Activated CD4-positive, alpha-beta T cell treated with anti-CD3 and anti-CD28 coated beads, Interleukin-2, amount 10 ng/mL, durations not matched to agents 7 days and 5 days (primary cell): ENCODE measurements at regions not wholly inside any gene's neighbourhood (a gene's known extent, or its start where the extent isn't known, plus 50 kb on each side); places are given as distances from the start of the nearest gene placed in this dataset.
A peak's percentile ranks its signal among the peaks of the same experiment; 100 is the strongest.

Experiments
- CTCF ChIA-PET: fragments of 350-600 bp; sonication (Branson Sonifier 250); formaldehyde crosslinking; loops from one replicate; lab custom pipeline; 2021; ENCODE audit warnings: antibody characterized with exemption; lab: Charles Lee
- POLR2A ChIA-PET: fragments of 350-600 bp; sonication (Branson Sonifier 250); formaldehyde crosslinking; loops from one replicate; lab custom pipeline; 2021; ENCODE audit warnings: antibody characterized with exemption; lab: Charles Lee
- DNase-seq: peaks from one replicate; pipeline ENCODE4 v3.0.0-alpha.2; 2020
- H3K27ac Mint-ChIP-seq: one replicate; pipeline ENCODE4 v1.8.0; 2021; ENCODE audit warnings: mild to moderate bottlenecking, moderate library complexity, mixed read lengths
- H3K27me3 Mint-ChIP-seq: one replicate; pipeline ENCODE4 v1.8.0; 2021; ENCODE audit warnings: mixed read lengths
- H3K36me3 Mint-ChIP-seq: one replicate; pipeline ENCODE4 v1.8.0; 2021; ENCODE audit warnings: low read depth, mixed read lengths
- H3K4me1 Mint-ChIP-seq: one replicate; pipeline ENCODE4 v1.8.0; 2021; ENCODE audit warnings: mixed read lengths
- H3K4me3 Mint-ChIP-seq: one replicate; pipeline ENCODE4 v1.8.0; 2021; ENCODE audit warnings: mild to moderate bottlenecking, moderate library complexity, mixed read lengths
- H3K9me3 Mint-ChIP-seq: one replicate; pipeline ENCODE4 v1.8.0; 2021; ENCODE audit warnings: mixed read lengths

GRCh38 chr11:71352226-71352625 lies 96.0 kb downstream of the DHCR7 start:
- Mint-ChIP-seq H3K4me3 (no peak overlapping the region), H3K4me1 (no peaks in the 10 kb centered on the region), H3K27me3 (peaks cover 2% of the 10 kb centered on the region), H3K36me3 (no peaks in the 10 kb centered on the region), H3K27ac (no peak overlapping the region), H3K9me3 (no peaks in the 10 kb centered on the region)
- ChIA-PET POLR2A (no interaction called here), CTCF (no interaction called here)
- no peak for DNase-seq

- Mint-ChIP-seq H3K27ac (no peak overlapping the region), H3K9me3 (no peaks in the 10 kb centered on the region), H3K4me1 (no peaks in the 10 kb centered on the region), H3K36me3 (no peaks in the 10 kb centered on the region), H3K27me3 (peaks cover 2% of the 10 kb centered on the region), H3K4me3 (no peak overlapping the region)
- ChIA-PET POLR2A (no interaction called here), CTCF (no interaction called here)
- DNase-seq = no peak
These were observed 97.2 kb upstream of the SHANK2 start for GRCh38 chr11:71349627-71350026.

GRCh38 chr11:71343828-71344400 lies 91.5 kb upstream of the SHANK2 start:
- no peaks in the 10 kb centered on the region for H3K36me3 Mint-ChIP-seq
- ChIA-PET CTCF (no interaction called here), POLR2A (no interaction called here)
- no peaks in the 10 kb centered on the region for H3K9me3 Mint-ChIP-seq
- H3K27me3 Mint-ChIP-seq = peaks cover 2% of the 10 kb centered on the region
- no peaks in the 10 kb centered on the region for H3K4me1 Mint-ChIP-seq
- DNase-seq = no peak
- H3K4me3 Mint-ChIP-seq = no peak overlapping the region
- H3K27ac Mint-ChIP-seq = no peak overlapping the region

GRCh38 chr11:71342951-71343827 lies 90.8 kb upstream of the SHANK2 start:
- H3K36me3 Mint-ChIP-seq = no peaks in the 10 kb centered on the region
- DNase-seq = peak; percentile 8
- H3K27me3 Mint-ChIP-seq = peaks cover 2% of the 10 kb centered on the region
- H3K9me3 Mint-ChIP-seq = no peaks in the 10 kb centered on the region
- ChIA-PET POLR2A (no interaction called here), CTCF (no interaction called here)
- H3K27ac Mint-ChIP-seq = no peak overlapping the region
- no peaks in the 10 kb centered on the region for H3K4me1 Mint-ChIP-seq
- H3K4me3 Mint-ChIP-seq = no peak overlapping the region

- Mint-ChIP-seq H3K4me1 (no peaks in the 10 kb centered on the region), H3K4me3 (no peak overlapping the region), H3K9me3 (no peaks in the 10 kb centered on the region), H3K27ac (no peak overlapping the region), H3K27me3 (no peaks in the 10 kb centered on the region), H3K36me3 (no peaks in the 10 kb centered on the region)
- DNase-seq = no peak
- ChIA-PET CTCF (no interaction called here), POLR2A (no interaction called here)
These were observed 89.7 kb upstream of the SHANK2 start for GRCh38 chr11:71342116-71342515.

- POLR2A ChIA-PET = no interaction called here
- Mint-ChIP-seq H3K27me3 (no peaks in the 10 kb centered on the region), H3K27ac (no peak overlapping the region), H3K36me3 (no peaks in the 10 kb centered on the region), H3K4me1 (no peaks in the 10 kb centered on the region), H3K4me3 (no peak overlapping the region), H3K9me3 (no peaks in the 10 kb centered on the region)
- CTCF ChIA-PET = no interaction called here
- no peak for DNase-seq
These were observed 89.2 kb upstream of the SHANK2 start for GRCh38 chr11:71341596-71341995.

- H3K4me1 Mint-ChIP-seq = no peaks in the 10 kb centered on the region
- no peaks in the 10 kb centered on the region for H3K27me3 Mint-ChIP-seq
- ChIA-PET CTCF (no interaction called here), POLR2A (no interaction called here)
- no peak overlapping the region for H3K4me3 Mint-ChIP-seq
- no peak for DNase-seq
- no peak overlapping the region for H3K27ac Mint-ChIP-seq
- H3K36me3 Mint-ChIP-seq = no peaks in the 10 kb centered on the region
- no peaks in the 10 kb centered on the region for H3K9me3 Mint-ChIP-seq
These were observed 88.8 kb upstream of the SHANK2 start for GRCh38 chr11:71341173-71341572.

GRCh38 chr11:71340086-71340606 lies 87.8 kb upstream of the SHANK2 start:
- ChIA-PET CTCF (no interaction called here), POLR2A (no interaction called here)
- no peak for DNase-seq
- H3K4me3 Mint-ChIP-seq = no peak overlapping the region
- no peaks in the 10 kb centered on the region for H3K9me3 Mint-ChIP-seq
- H3K27me3 Mint-ChIP-seq = no peaks in the 10 kb centered on the region
- H3K36me3 Mint-ChIP-seq = no peaks in the 10 kb centered on the region
- no peaks in the 10 kb centered on the region for H3K4me1 Mint-ChIP-seq
- no peak overlapping the region for H3K27ac Mint-ChIP-seq

GRCh38 chr11:71339396-71339881 lies 87.1 kb upstream of the SHANK2 start:
- no peaks in the 10 kb centered on the region for H3K36me3 Mint-ChIP-seq
- H3K4me3 Mint-ChIP-seq = no peak overlapping the region
- no peaks in the 10 kb centered on the region for H3K4me1 Mint-ChIP-seq
- no peak for DNase-seq
- POLR2A ChIA-PET = no interaction called here
- no peaks in the 10 kb centered on the region for H3K27me3 Mint-ChIP-seq
- CTCF ChIA-PET = interaction anchor here (0.5 kb wide), 1 partner anchor 477 kb away, joined by 3 read pairs; no protein-coding TSS in a partner anchor
- H3K27ac Mint-ChIP-seq = no peak overlapping the region
- no peaks in the 10 kb centered on the region for H3K9me3 Mint-ChIP-seq

- Mint-ChIP-seq H3K4me1 (no peaks in the 10 kb centered on the region), H3K36me3 (no peaks in the 10 kb centered on the region), H3K9me3 (peaks cover under 1% of the 10 kb centered on the region), H3K4me3 (no peak overlapping the region), H3K27me3 (no peaks in the 10 kb centered on the region), H3K27ac (no peak overlapping the region)
- ChIA-PET CTCF (no interaction called here), POLR2A (no interaction called here)
- no peak for DNase-seq
These were observed 86.5 kb upstream of the SHANK2 start for GRCh38 chr11:71338801-71339395.

GRCh38 chr11:71336996-71337754 lies 84.8 kb upstream of the SHANK2 start:
- no peaks in the 10 kb centered on the region for H3K36me3 Mint-ChIP-seq
- H3K27me3 Mint-ChIP-seq = no peaks in the 10 kb centered on the region
- peaks cover 11% of the 10 kb centered on the region for H3K9me3 Mint-ChIP-seq
- no peak for DNase-seq
- POLR2A ChIA-PET = interaction anchor here (0.6 kb wide), 1 partner anchor 61 kb away, joined by 3 read pairs; no protein-coding TSS in a partner anchor
- CTCF ChIA-PET = interaction anchor here (0.6 kb wide), 1 partner anchor 779 kb away, joined by 3 read pairs; no protein-coding TSS in a partner anchor
- no peak overlapping the region for H3K27ac Mint-ChIP-seq
- H3K4me1 Mint-ChIP-seq = no peaks in the 10 kb centered on the region
- no peak overlapping the region for H3K4me3 Mint-ChIP-seq

- no peak overlapping the region for H3K4me3 Mint-ChIP-seq
- no peaks in the 10 kb centered on the region for H3K4me1 Mint-ChIP-seq
- ChIA-PET CTCF (interaction anchor here (0.6 kb wide), 1 partner anchor 656 kb away, joined by 3 read pairs; no protein-coding TSS in a partner anchor), POLR2A (no interaction called here)
- H3K27ac Mint-ChIP-seq = no peak overlapping the region
- peaks cover 13% of the 10 kb centered on the region for H3K9me3 Mint-ChIP-seq
- no peaks in the 10 kb centered on the region for H3K36me3 Mint-ChIP-seq
- no peak for DNase-seq
- no peaks in the 10 kb centered on the region for H3K27me3 Mint-ChIP-seq
These were observed 84.0 kb upstream of the SHANK2 start for GRCh38 chr11:71336176-71336995.
